ENCODE measurements at regions not wholly inside any gene's neighbourhood (a gene's known extent, or its start where the extent isn't known, plus 50 kb on each side); places are given as distances from the start of the nearest gene placed in this dataset.

- DNase-seq: no peak
Measured at GRCh38 chr1:17979815-17980214, 127.8 kb upstream of the IGSF21 start.

- no peak for DNase-seq
Measured at GRCh38 chr1:17982197-17982596, 125.4 kb upstream of the IGSF21 start.

- DNase-seq: peak; percentile 5
Measured at GRCh38 chr1:17984583-17984982, 123.0 kb upstream of the IGSF21 start.

- no peak for DNase-seq
Measured at GRCh38 chr1:17986156-17986555, 121.4 kb upstream of the IGSF21 start.

GRCh38 chr1:17990401-17990800, 117.2 kb upstream of the IGSF21 start:
- no peak for DNase-seq

GRCh38 chr1:17991996-17992395, 115.6 kb upstream of the IGSF21 start:
- no peak for DNase-seq

- DNase-seq: no peak
Measured at GRCh38 chr1:17992800-17993199, 114.8 kb upstream of the IGSF21 start.

- DNase-seq: no peak
Measured at GRCh38 chr1:17994046-17994445, 113.6 kb upstream of the IGSF21 start.

GRCh38 chr1:17995480-17995879, 112.1 kb upstream of the IGSF21 start:
- no peak for DNase-seq

- DNase-seq: no peak
Measured at GRCh38 chr1:17998889-17999288, 108.7 kb upstream of the IGSF21 start.

- DNase-seq: peak; percentile 67
Measured at GRCh38 chr1:17999884-18000283, 107.7 kb upstream of the IGSF21 start.

- no peak for DNase-seq
Measured at GRCh38 chr1:18001725-18002124, 105.9 kb upstream of the IGSF21 start.

GRCh38 chr1:18004278-18004677, 103.3 kb upstream of the IGSF21 start:
- DNase-seq: no peak

GRCh38 chr1:18005238-18005637, 102.4 kb upstream of the IGSF21 start:
- DNase-seq: peak; percentile 4

- DNase-seq: no peak
Measured at GRCh38 chr1:18007391-18008041, 100.1 kb upstream of the IGSF21 start.

GRCh38 chr1:18008081-18008480, 99.5 kb upstream of the IGSF21 start:
- no peak for DNase-seq

- no peak for DNase-seq
Measured at GRCh38 chr1:18009055-18009454, 98.5 kb upstream of the IGSF21 start.

- no peak for DNase-seq
Measured at GRCh38 chr1:18009478-18009961, 98.1 kb upstream of the IGSF21 start.

GRCh38 chr1:18010408-18010807, 97.2 kb upstream of the IGSF21 start:
- no peak for DNase-seq

- DNase-seq: no peak
Measured at GRCh38 chr1:18010945-18011344, 96.7 kb upstream of the IGSF21 start.

- DNase-seq: no peak
Measured at GRCh38 chr1:18011703-18012102, 95.9 kb upstream of the IGSF21 start.

GRCh38 chr1:18012686-18013085, 94.9 kb upstream of the IGSF21 start:
- no peak for DNase-seq

- DNase-seq: no peak
Measured at GRCh38 chr1:18013216-18013615, 94.4 kb upstream of the IGSF21 start.

- DNase-seq: no peak
Measured at GRCh38 chr1:18015719-18016118, 91.9 kb upstream of the IGSF21 start.

GRCh38 chr1:18018366-18018765, 89.2 kb upstream of the IGSF21 start:
- DNase-seq: no peak
